Cardiac muscle cell (in vitro differentiated cells and primary cell): ENCODE measurements at regions not wholly inside any gene's neighbourhood (a gene's known extent, or its start where the extent isn't known, plus 50 kb on each side); places are given as distances from the start of the nearest gene placed in this dataset.

Experiments
- DNase-seq, 2 donors: peaks; one replicate each; pipeline versions ENCODE4 v3.0.0 to v3.0.0-alpha.2; 2010 to 2017; ENCODE audit warnings: low read depth in 1 of 2, low spot score in 1 of 2
- H3K27ac ChIP-seq: fragments of 200-600 bp; sonication (generic); 2 replicates; pipeline ENCODE4 v1.5.1; 2016
- H3K27me3 ChIP-seq: fragments of 200-600 bp; sonication (generic); 2 replicates; pipeline ENCODE4 v1.6.0; 2016; ENCODE audit warnings: control low read depth
- H3K36me3 ChIP-seq: fragments of 200-600 bp; sonication (generic); 2 replicates; pipeline ENCODE4 v1.5.1; 2016; ENCODE audit warnings: control low read depth
- H3K4me1 ChIP-seq: fragments of 200-600 bp; sonication (generic); 2 replicates; pipeline ENCODE4 v1.8.1; 2017; ENCODE audit warnings: low read depth, mild to moderate bottlenecking, mixed run types
- H3K4me3 ChIP-seq: fragments of 200-600 bp; sonication (generic); 2 replicates; pipeline ENCODE4 v1.5.1; 2016; ENCODE audit warnings: mild to moderate bottlenecking
- H3K9me3 ChIP-seq: fragments of 200-600 bp; sonication (generic); 2 replicates; pipeline ENCODE4 v1.5.1; 2017; ENCODE audit warnings: low read depth, mild to moderate bottlenecking, control low read depth
- CTCF ChIP-seq: IDR thresholded peaks from 2 replicates; pipeline ENCODE4 v1.5.1; 2012; ENCODE audit warnings: low read depth, mild to moderate bottlenecking, low read length

- Histone ChIP-seq H3K4me3 (no peak overlapping the region), H3K27me3 (no peaks in the 10 kb centered on the region), H3K27ac (no peak overlapping the region), H3K36me3 (no peaks in the 10 kb centered on the region), H3K4me1 (no peaks in the 10 kb centered on the region), H3K9me3 (no peaks in the 10 kb centered on the region)
- no peak for DNase-seq
- no peak for TF ChIP-seq CTCF
Observed at GRCh38 chr4:129604632-129605255, 508.8 kb downstream of the C4orf33 start.

- DNase-seq: peak in 1 of 2 donors; percentile 46
Observed at GRCh38 chr4:129614611-129615010, 518.7 kb downstream of the C4orf33 start.

GRCh38 chr4:129622566-129622965 is 526.6 kb downstream of the C4orf33 start:
- TF ChIP-seq CTCF: no peak
- no peak overlapping the region for H3K27ac ChIP-seq
- H3K9me3 ChIP-seq: no peaks in the 10 kb centered on the region
- no peak for DNase-seq
- H3K4me3 ChIP-seq: no peak overlapping the region
- H3K27me3 ChIP-seq: no peaks in the 10 kb centered on the region
- no peaks in the 10 kb centered on the region for H3K36me3 ChIP-seq
- H3K4me1 ChIP-seq: no peaks in the 10 kb centered on the region

More at GRCh38 chr4:129614611-129615010, 518.7 kb downstream of the C4orf33 start:
- Histone ChIP-seq H3K4me1 (peaks cover 8% of the 10 kb centered on the region), H3K27ac (no peak overlapping the region), H3K4me3 (no peak overlapping the region), H3K27me3 (no peaks in the 10 kb centered on the region), H3K9me3 (no peaks in the 10 kb centered on the region), H3K36me3 (no peaks in the 10 kb centered on the region)
- TF ChIP-seq CTCF: no peak

- Histone ChIP-seq H3K4me3 (no peak overlapping the region), H3K9me3 (no peaks in the 10 kb centered on the region), H3K27me3 (no peaks in the 10 kb centered on the region), H3K4me1 (no peaks in the 10 kb centered on the region), H3K36me3 (no peaks in the 10 kb centered on the region), H3K27ac (no peak overlapping the region)
- DNase-seq: no peak
- TF ChIP-seq CTCF: no peak
Observed at GRCh38 chr4:129623233-129623875, 527.4 kb downstream of the C4orf33 start.

GRCh38 chr4:129641179-129641578 is 545.2 kb downstream of the C4orf33 start:
- peak; percentile 81 for TF ChIP-seq CTCF
- H3K4me1 ChIP-seq: peaks cover 4% of the 10 kb centered on the region
- H3K4me3 ChIP-seq: no peak overlapping the region
- H3K27me3 ChIP-seq: no peaks in the 10 kb centered on the region
- H3K36me3 ChIP-seq: no peaks in the 10 kb centered on the region
- no peaks in the 10 kb centered on the region for H3K9me3 ChIP-seq
- DNase-seq: peak; percentile 48 to 70
- H3K27ac ChIP-seq: no peak overlapping the region
